HCT116 (cell line): ENCODE measurements at regions not wholly inside any gene's neighbourhood (a gene's known extent, or its start where the extent isn't known, plus 50 kb on each side); places are given as distances from the start of the nearest gene placed in this dataset.

Experiments used
- ATAC-seq: fragments of 200-7000 bp; cut with Tn5 transposase; 2 replicates; pipeline ENCODE4 v1.9.1; 2020; ENCODE audit warnings: mild to moderate bottlenecking, moderate library complexity
- BruUV-seq: library from RNA; stranded (reverse); fragments of 400-500 nt; replicated peaks from 2 replicates; lab custom pipeline; 2021; lab: Mats Ljungman, UMichigan
- CTCF ChIA-PET: fragments of 300-600 bp; sonication (Branson Sonifier 250); formaldehyde crosslinking; loops from one replicate; lab custom pipeline; 2021; ENCODE audit warnings: antibody characterized with exemption; lab: Charles Lee
- POLR2A ChIA-PET: fragments of 300-600, 350-600 bp; sonication (Branson Sonifier 250); formaldehyde crosslinking; loops from one replicate; lab custom pipeline; 2021; ENCODE audit warnings: antibody characterized with exemption; lab: Charles Lee
- RAD21 ChIA-PET, 2 experiments: fragments of 300-600 bp; sonication (Branson Sonifier 250); formaldehyde crosslinking; loops; one replicate each; lab custom pipeline; 2023; ENCODE audit warnings: low total read pairs in 2 of 2; ENCODE audit not compliant: uncharacterized antibody in 2 of 2, unreplicated experiment in 2 of 2, low non-redundant PET in 1 of 2; lab: Charles Lee
- DNase-seq: peaks from one replicate; pipeline ENCODE4 v3.0.0-alpha.2; 2010; ENCODE audit warnings: low read depth, low spot score
- H2AFZ ChIP-seq: fragments of 200-600 bp; shearing (Covaris generic), sonication (generic); 2 replicates; pipeline ENCODE4 v1.6.1; 2017; ENCODE audit warnings: low read depth, mixed run types, mixed read lengths, antibody characterized with exemption, low read length; ENCODE audit not compliant: poor library complexity, severe bottlenecking
- H3K27ac ChIP-seq: 2 replicates; pipeline ENCODE4 v1.5.1; 2012; ENCODE audit warnings: low read depth, low read length
- H3K27me3 ChIP-seq: fragments of 200-600 bp; sonication (generic); 2 replicates; pipeline ENCODE4 v1.6.1; 2016; ENCODE audit warnings: mixed run types, low read length, mixed read lengths; ENCODE audit not compliant: insufficient read depth
- H3K36me3 ChIP-seq, 2 experiments: fragments of 200-500 bp in 1 of 2; fragments of 200-600 bp in 1 of 2; sonication (Bioruptor generic) in 1 of 2; sonication (generic) in 1 of 2; 2 replicates each; pipeline versions ENCODE4 v1.5.1 to v1.6.1; 2014 to 2016; ENCODE audit warnings: low read length in 2 of 2, inconsistent platforms in 1 of 2, mixed read lengths in 1 of 2, mixed run types in 1 of 2; ENCODE audit not compliant: insufficient read depth in 2 of 2, control insufficient read depth in 1 of 2
- H3K4me1 ChIP-seq, 2 experiments: fragments of 200-600 bp in 1 of 2; sonication (generic) in 1 of 2; 2 replicates each; pipeline versions ENCODE4 v1.5.1 to v1.6.1; 2012 to 2017; ENCODE audit warnings: low read length in 2 of 2, inconsistent platforms in 1 of 2, mild to moderate bottlenecking in 1 of 2, mixed read lengths in 1 of 2, mixed run types in 1 of 2, moderate library complexity in 1 of 2; ENCODE audit not compliant: insufficient read depth in 2 of 2, control insufficient read depth in 1 of 2
- H3K4me2 ChIP-seq: fragments of 200-600 bp; sonication (generic); 2 replicates; pipeline ENCODE4 v1.6.1; 2017; ENCODE audit warnings: mixed run types, low read length, mixed read lengths
- H3K4me3 ChIP-seq, 2 experiments: fragments of 200-600 bp in 1 of 2; sonication (generic) in 1 of 2; replicated peaks in 1 of 2; 2 replicates each; pipeline ENCODE4 v1.5.1; 2011 to 2016; ENCODE audit warnings: low read length in 2 of 2, control low read depth in 1 of 2, low read depth in 1 of 2, mild to moderate bottlenecking in 1 of 2, mixed read lengths in 1 of 2, mixed run types in 1 of 2
- H3K79me2 ChIP-seq: fragments of 200-600 bp; sonication (generic); 2 replicates; pipeline ENCODE4 v1.6.1; 2017; ENCODE audit warnings: mild to moderate bottlenecking, mixed run types, low read length, moderate library complexity, mixed read lengths; ENCODE audit not compliant: insufficient read depth
- H3K9ac ChIP-seq: fragments of 200-600 bp; sonication (generic); 2 replicates; pipeline ENCODE4 v1.6.1; 2016; ENCODE audit warnings: low read length, mixed read lengths
- H3K9me2 ChIP-seq: fragments of 200-600 bp; sonication (generic), shearing (Covaris generic); 2 replicates; pipeline ENCODE4 v1.6.1; 2017; ENCODE audit warnings: mixed run types, mild to moderate bottlenecking, moderate library complexity; ENCODE audit not compliant: insufficient read depth
- H3K9me3 ChIP-seq, 2 experiments: fragments of 200-500 bp in 1 of 2; fragments of 200-600 bp in 1 of 2; sonication (Bioruptor generic) in 1 of 2; sonication (generic) in 1 of 2; 2 replicates each; pipeline ENCODE4 v1.6.1; 2014 to 2017; ENCODE audit warnings: low read length in 2 of 2, mixed read lengths in 2 of 2, inconsistent platforms in 1 of 2, low read depth in 1 of 2, mild to moderate bottlenecking in 1 of 2, mixed run types in 1 of 2, moderate library complexity in 1 of 2; ENCODE audit not compliant: control insufficient read depth in 1 of 2, insufficient read depth in 1 of 2
- H4K20me1 ChIP-seq: fragments of 200-600 bp; sonication (generic), shearing (Covaris generic); 2 replicates; pipeline ENCODE4 v1.6.1; 2017; ENCODE audit warnings: mixed run types, mild to moderate bottlenecking, moderate library complexity; ENCODE audit not compliant: insufficient read depth
- CBX3 ChIP-seq: IDR thresholded peaks from 2 replicates; pipeline ENCODE4 v1.6.1; 2012; ENCODE audit warnings: low read depth
- CEBPB ChIP-seq: IDR thresholded peaks from 2 replicates; pipeline ENCODE4 v1.6.1; 2012; ENCODE audit warnings: low read depth
- EZH2 ChIP-seq: fragments of 200-600 bp; sonication (generic); IDR thresholded peaks from 2 replicates; pipeline ENCODE4 v1.6.1; 2017; ENCODE audit warnings: antibody characterized with exemption, mixed run types
- EZH2phosphoT487 ChIP-seq: fragments of 200-600 bp; IDR thresholded peaks from 2 replicates; pipeline ENCODE4 v1.6.1; 2018; ENCODE audit warnings: antibody characterized with exemption, borderline replicate concordance
- FOSL1 ChIP-seq: IDR thresholded peaks from 2 replicates; pipeline ENCODE4 v1.6.1; 2012; ENCODE audit warnings: low read depth
- JUND ChIP-seq: IDR thresholded peaks from 2 replicates; pipeline ENCODE4 v1.6.1; 2012
- POLR2A ChIP-seq: IDR thresholded peaks from 2 replicates; pipeline ENCODE4 v1.7.0; 2011; ENCODE audit warnings: borderline replicate concordance; ENCODE audit not compliant: insufficient read depth, insufficient read length; ENCODE audit errors: extremely low read depth
- POLR2AphosphoS5 ChIP-seq: IDR thresholded peaks from 2 replicates; pipeline ENCODE4 v1.6.1; 2011; ENCODE audit warnings: mild to moderate bottlenecking, low read depth, low read length, moderate library complexity
- SIN3A ChIP-seq: IDR thresholded peaks from 2 replicates; pipeline ENCODE4 v1.6.1; 2012; ENCODE audit warnings: low read depth
- SRF ChIP-seq: IDR thresholded peaks from 2 replicates; pipeline ENCODE4 v1.6.1; 2012; ENCODE audit warnings: low read depth
- YY1 ChIP-seq: IDR thresholded peaks from 2 replicates; pipeline ENCODE4 v1.6.1; 2011; ENCODE audit warnings: low read length, low read depth, moderate library complexity, mild to moderate bottlenecking; ENCODE audit not compliant: insufficient replicate concordance; ENCODE audit errors: extremely low read depth
- ZNF274 ChIP-seq: fragments of 200-500 bp; sonication (Bioruptor generic); IDR thresholded peaks from 2 replicates; pipeline ENCODE4 v1.6.1; 2014; ENCODE audit warnings: mild to moderate bottlenecking, low read depth, low read length, inconsistent platforms
- intact Hi-C: fragments of 100-400 bp; cut with micrococcal nuclease; formaldehyde crosslinking; loops from 2 replicates; pipeline ENCODE4 v1.10.0; 2022
- TF ChIP-seq, protein P1 (sequence below): IDR thresholded peaks from 2 replicates; pipeline ENCODE4 v1.6.1; 2012; ENCODE audit warnings: low read depth
- TF ChIP-seq, protein P2 (sequence below): IDR thresholded peaks from 2 replicates; pipeline ENCODE4 v1.6.1; 2012
- TF ChIP-seq, protein P3 (sequence below), 3 experiments: fragments of 200-600 bp in 1 of 3; sonication (generic) in 1 of 3; IDR thresholded peaks in 2 of 3; conservative IDR thresholded peaks in 1 of 3; 2 replicates each; pipeline ENCODE4 v1.5.1; 2012 to 2017; ENCODE audit warnings: low read depth in 2 of 3, low read length in 2 of 3, antibody characterized with exemption in 1 of 3, borderline replicate concordance in 1 of 3, control low read depth in 1 of 3, mild to moderate bottlenecking in 1 of 3, mixed read lengths in 1 of 3, mixed run types in 1 of 3, moderate library complexity in 1 of 3; ENCODE audit not compliant: insufficient read depth in 1 of 3
- TF ChIP-seq, protein P4 (sequence below): IDR thresholded peaks from 2 replicates; pipeline ENCODE4 v1.6.1; 2012

GRCh38 chr16:50489182-50489581, 59.0 kb upstream of the NKD1 start (continued):
- TF ChIP-seq, protein P1, sequence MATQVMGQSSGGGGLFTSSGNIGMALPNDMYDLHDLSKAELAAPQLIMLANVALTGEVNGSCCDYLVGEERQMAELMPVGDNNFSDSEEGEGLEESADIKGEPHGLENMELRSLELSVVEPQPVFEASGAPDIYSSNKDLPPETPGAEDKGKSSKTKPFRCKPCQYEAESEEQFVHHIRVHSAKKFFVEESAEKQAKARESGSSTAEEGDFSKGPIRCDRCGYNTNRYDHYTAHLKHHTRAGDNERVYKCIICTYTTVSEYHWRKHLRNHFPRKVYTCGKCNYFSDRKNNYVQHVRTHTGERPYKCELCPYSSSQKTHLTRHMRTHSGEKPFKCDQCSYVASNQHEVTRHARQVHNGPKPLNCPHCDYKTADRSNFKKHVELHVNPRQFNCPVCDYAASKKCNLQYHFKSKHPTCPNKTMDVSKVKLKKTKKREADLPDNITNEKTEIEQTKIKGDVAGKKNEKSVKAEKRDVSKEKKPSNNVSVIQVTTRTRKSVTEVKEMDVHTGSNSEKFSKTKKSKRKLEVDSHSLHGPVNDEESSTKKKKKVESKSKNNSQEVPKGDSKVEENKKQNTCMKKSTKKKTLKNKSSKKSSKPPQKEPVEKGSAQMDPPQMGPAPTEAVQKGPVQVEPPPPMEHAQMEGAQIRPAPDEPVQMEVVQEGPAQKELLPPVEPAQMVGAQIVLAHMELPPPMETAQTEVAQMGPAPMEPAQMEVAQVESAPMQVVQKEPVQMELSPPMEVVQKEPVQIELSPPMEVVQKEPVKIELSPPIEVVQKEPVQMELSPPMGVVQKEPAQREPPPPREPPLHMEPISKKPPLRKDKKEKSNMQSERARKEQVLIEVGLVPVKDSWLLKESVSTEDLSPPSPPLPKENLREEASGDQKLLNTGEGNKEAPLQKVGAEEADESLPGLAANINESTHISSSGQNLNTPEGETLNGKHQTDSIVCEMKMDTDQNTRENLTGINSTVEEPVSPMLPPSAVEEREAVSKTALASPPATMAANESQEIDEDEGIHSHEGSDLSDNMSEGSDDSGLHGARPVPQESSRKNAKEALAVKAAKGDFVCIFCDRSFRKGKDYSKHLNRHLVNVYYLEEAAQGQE: no peak
- TF ChIP-seq, protein P2, sequence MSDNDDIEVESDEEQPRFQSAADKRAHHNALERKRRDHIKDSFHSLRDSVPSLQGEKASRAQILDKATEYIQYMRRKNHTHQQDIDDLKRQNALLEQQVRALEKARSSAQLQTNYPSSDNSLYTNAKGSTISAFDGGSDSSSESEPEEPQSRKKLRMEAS: no peak
- no peak for TF ChIP-seq POLR2AphosphoS5
- no peak for TF ChIP-seq SRF
- TF ChIP-seq, all 23 proteins: peak for 0

DNA sequence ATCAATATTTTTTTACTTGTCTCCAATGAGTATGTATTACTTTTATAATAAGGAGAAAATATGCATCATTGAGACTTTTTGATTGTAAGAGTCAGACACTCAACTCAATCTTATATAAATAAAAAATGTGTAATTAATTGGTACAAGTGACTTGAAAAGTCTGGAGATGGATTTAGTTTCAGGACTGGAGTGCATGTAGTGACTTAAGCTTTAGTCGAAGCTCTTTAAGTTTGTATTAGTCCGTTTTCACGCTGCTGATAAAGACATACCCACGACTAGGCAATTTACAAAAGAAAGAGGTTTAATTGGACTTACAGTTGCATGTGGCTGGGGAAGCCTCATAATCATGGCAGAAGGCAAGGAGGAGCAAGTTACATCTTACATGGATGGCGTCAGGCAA, 60.7 kb upstream of the NKD1 start:
- Histone ChIP-seq H3K9ac (no peak overlapping the region), H2AFZ (no peak overlapping the region), H3K4me1 (no peaks in the 10 kb centered on the region), H3K9me3 (0 out of 4 replicates have a peak, but pooled peaks cover 0 to 2% of the 10 kb centered on the region in 2 experiments), H3K27ac (no peak overlapping the region), H3K4me3 (no peak overlapping the region), H3K4me2 (no peak overlapping the region), H3K9me2 (no peaks in the 10 kb centered on the region), H3K27me3 (no peaks in the 10 kb centered on the region), H4K20me1 (no peaks in the 10 kb centered on the region), H3K36me3 (no peaks in the 10 kb centered on the region), H3K79me2 (no peaks in the 10 kb centered on the region)
- ChIA-PET CTCF (no interaction called here), RAD21 (no interaction called here), POLR2A (no interaction called here)
- no peak for ATAC-seq
- BruUV-seq: no TSS peak
- intact Hi-C loops: no loop called here
- no peak for DNase-seq
- TF ChIP-seq, protein P1: no peak
- TF ChIP-seq JUND: no peak
- TF ChIP-seq POLR2AphosphoS5: no peak
- no peak for TF ChIP-seq ZNF274
- TF ChIP-seq, protein P3, sequence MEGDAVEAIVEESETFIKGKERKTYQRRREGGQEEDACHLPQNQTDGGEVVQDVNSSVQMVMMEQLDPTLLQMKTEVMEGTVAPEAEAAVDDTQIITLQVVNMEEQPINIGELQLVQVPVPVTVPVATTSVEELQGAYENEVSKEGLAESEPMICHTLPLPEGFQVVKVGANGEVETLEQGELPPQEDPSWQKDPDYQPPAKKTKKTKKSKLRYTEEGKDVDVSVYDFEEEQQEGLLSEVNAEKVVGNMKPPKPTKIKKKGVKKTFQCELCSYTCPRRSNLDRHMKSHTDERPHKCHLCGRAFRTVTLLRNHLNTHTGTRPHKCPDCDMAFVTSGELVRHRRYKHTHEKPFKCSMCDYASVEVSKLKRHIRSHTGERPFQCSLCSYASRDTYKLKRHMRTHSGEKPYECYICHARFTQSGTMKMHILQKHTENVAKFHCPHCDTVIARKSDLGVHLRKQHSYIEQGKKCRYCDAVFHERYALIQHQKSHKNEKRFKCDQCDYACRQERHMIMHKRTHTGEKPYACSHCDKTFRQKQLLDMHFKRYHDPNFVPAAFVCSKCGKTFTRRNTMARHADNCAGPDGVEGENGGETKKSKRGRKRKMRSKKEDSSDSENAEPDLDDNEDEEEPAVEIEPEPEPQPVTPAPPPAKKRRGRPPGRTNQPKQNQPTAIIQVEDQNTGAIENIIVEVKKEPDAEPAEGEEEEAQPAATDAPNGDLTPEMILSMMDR (IDR thresholded peaks at IDR 0.05 in 2 of 3, conservative IDR thresholded peaks at IDR 0.05 in 1 of 3; ENCODE audit: borderline replicate concordance in 1 of 3, insufficient read depth in 1 of 3, low read depth in 2 of 3, low read length in 2 of 3): no peak
- TF ChIP-seq, protein P2: no peak
- no peak for TF ChIP-seq EZH2phosphoT487
- TF ChIP-seq YY1: no peak
- no peak for TF ChIP-seq CBX3
- no peak for TF ChIP-seq POLR2A
- no peak for TF ChIP-seq CEBPB
- TF ChIP-seq FOSL1: no peak
- TF ChIP-seq, protein P4, sequence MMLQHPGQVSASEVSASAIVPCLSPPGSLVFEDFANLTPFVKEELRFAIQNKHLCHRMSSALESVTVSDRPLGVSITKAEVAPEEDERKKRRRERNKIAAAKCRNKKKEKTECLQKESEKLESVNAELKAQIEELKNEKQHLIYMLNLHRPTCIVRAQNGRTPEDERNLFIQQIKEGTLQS: no peak
- no peak for TF ChIP-seq SIN3A
- TF ChIP-seq EZH2: no peak
